GM21717 (cell line): ENCODE measurements at regions not wholly inside any gene's neighbourhood (a gene's known extent, or its start where the extent isn't known, plus 50 kb on each side); places are given as distances from the start of the nearest gene placed in this dataset.

Experiments used
- ATAC-seq: cut with Tn5 transposase; IDR thresholded peaks from one replicate; pipeline ENCODE4 v1.9.1; 2021; ENCODE audit warnings: mild to moderate bottlenecking, moderate library complexity; ENCODE audit not compliant: unreplicated experiment

DNA sequence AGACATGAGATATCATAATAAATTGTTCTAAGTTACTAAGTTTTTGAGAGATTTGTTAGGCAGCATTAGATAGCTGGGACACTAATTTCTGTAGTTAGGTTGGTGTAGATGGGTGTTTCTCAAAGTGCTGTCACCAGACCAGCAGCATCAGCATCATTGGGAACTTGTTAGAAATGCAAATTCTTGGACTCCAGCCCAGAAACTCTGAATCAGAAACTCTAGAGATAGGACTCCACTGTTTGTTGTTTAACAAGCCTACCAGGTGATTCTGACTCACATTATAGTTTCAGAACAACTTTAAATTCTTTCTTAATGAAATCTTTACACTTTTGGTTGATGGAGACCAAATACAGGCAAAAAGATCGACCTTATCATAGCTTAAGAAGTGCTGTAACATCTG lies 173.7 kb downstream of the PABPC4L start:
- ATAC-seq: no peak

DNA sequence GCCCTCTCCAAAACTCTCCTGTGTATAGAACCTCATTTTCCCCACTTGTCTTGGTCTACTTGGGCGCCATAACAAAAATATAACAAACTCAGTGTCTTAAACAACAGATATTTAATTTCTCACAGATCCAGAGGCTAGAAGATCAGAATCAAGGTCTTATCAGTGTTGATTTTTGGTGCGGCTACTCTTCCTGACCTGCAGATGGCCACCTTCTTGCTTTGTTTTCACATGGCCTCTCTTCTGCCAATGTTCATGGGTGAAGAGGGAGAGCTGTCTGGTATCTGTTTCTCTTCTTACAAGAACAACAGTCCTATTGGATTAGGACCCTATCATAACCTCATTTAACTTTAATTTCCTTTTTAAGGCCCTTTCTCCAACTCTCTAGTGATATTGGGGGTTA lies 177.3 kb downstream of the PABPC4L start:
- ATAC-seq: no peak

DNA sequence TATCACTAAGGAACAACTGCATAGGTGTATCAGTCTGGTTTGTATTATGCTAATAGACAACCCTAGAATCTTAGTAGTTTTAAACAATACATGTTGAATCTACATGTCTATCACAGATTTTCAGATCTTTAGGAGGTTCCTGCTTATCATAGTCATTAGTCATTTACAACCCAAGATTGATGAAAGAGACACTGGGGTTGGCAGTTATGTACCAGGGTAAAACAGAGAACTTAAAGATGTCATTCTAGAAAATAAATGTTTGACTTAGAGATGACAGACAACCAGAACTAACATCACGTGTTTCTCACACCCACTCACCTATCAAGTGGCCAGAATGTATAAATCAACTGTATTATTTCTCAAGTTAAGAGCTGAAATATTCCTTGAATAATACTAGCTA lies 181.9 kb downstream of the PABPC4L start:
- no peak for ATAC-seq

DNA sequence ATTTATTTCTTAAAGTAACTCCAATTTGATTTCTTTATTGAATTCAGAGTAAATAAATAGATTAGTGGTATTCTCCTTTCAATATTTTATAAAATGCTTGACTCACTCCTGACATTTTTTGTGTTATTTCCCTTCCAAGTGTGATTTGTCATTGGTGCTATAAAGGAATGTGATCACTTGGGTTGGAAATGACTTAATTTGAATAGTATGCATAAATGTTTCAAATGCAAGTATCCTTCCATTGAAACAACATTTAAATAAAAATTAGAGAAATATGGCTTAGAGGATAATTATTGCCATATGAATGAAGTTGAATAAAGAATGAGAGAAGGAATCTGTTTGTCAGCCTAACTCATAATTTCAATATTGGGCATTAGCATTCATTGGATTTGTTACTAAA lies 182.7 kb downstream of the PABPC4L start:
- no peak for ATAC-seq

DNA sequence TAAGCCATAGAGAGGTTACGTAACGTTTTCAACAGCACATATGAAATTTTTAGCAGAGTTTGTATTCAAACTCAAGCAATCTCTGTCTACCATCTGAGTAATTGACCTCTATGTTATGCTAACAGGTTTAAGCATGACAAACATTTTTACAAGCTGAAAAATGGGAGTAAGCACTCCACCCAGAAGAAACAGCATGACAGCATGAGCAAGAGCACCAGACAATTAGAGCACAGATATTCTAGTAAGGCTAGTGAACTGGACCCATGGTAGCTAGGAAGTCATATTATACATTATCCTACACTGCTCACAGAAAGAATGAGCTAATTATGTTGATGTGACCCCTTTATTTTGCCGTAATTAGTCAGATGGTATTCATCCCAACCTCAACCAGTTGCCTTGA lies 200.5 kb downstream of the PABPC4L start:
- no peak for ATAC-seq

DNA sequence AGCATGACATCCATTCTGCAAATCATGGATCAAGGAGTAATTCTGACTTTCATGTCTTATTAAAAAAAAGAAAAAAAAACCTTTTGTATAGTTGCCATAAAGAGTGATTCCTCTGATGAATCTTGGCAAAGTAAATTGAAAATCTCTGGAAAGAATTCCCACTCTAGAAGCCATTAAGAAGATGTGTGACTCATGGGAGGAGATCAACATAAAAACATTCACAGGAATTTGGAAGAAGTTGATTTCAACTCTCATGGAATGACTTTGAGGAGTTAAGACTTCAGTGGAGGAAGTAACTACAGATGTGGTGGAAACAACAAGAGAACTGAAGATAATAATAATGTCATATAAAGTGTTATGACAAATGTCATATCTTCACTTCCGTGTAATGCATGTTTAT lies 204.2 kb downstream of the PABPC4L start:
- no peak for ATAC-seq

DNA sequence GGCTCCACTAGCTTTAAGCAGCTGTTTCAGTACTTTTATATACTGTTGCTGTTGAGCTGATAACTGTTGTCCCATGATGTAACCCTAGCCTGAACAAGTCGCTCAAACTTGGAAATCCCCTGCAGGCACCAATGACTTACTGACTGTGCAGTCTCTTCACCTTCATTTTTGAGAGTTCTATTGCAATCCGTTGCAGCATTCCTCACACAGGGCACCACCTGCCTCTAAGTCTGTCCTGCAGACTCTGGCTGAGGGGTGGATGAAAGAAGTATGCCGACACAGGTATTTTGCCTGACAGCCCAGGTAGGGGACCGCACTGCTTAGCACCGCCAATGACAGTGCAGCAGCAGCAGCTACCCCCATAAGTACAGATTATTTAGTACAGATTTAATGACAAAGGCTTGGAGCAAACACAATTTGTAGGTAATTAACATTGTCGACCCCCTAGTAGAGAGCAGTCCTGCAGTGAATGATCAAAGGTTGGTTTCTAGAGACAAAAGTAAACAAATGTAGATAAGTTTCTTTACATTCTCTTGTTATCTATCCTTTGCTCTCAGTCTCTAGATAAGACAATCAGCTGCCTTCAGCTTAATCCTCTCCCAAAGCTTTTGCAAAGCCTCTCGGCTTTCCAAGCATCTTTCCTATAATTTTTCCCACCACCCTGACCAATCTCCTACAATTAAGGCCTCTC lies 205.0 kb downstream of the PABPC4L start:
- no peak for ATAC-seq

DNA sequence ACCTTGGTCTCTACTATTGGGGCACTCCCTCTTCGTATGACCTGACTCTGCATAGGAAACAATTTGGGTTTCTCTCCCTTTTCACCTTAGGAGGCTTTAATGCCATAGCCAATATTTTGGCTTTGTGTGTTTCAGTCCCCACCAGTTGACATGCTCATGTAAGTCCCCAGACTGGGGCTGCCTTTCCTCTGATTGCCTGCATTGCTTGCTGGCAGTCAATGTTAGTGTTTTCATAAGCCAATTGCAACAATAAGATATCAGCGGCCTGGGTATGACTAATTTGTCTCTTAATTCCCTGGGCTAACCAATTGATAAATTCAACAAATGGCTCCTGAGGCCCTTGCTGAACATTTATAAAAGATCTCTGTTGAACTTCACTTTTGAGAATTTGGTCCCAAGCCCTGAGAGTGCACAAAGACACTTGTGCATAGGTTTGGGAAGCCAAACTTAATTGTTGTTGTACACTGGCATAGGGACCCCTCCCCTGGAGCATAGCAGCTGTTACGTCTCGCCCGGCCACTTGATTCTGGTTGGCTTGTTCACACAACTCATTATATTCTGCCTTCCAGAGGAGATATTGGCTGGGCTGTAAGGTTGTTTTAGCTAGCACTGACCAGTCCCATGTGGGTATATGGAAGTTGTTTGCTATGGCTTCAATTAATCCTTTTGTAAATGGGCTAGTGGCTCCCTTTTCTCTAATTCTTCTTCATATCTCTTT lies 206.2 kb downstream of the PABPC4L start:
- ATAC-seq: no peak

DNA sequence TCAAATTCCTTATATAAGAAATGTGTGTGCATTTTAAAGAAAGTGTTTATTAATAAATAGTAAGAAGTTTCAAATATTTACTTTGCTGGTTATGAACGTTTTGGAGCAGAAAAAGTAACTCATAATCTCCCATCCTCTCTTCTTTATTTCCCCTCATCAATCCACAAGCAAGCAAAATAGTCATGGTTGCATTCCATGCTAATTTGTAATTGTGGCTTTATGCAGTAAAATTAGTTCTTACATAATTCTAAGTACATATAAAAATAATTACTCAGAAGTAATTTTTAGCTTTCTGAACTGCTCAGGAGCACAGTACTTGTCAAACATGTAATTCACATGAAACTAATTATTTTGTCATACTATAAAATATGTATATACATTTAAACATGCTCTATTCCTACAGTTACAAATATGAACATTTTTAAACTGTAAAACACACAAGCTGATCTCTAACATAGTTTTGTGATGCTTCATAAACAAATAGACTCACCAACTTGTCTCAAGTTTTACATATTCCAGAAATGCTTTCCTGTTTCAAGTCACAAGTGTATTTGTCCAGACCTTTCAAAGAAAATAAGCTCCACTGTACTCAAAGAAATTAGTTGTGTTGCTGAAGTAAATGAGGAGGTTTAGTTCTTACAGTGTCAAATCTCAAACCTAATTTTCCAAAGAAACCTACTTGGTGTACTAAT lies 218.9 kb downstream of the PABPC4L start:
- no peak for ATAC-seq

DNA sequence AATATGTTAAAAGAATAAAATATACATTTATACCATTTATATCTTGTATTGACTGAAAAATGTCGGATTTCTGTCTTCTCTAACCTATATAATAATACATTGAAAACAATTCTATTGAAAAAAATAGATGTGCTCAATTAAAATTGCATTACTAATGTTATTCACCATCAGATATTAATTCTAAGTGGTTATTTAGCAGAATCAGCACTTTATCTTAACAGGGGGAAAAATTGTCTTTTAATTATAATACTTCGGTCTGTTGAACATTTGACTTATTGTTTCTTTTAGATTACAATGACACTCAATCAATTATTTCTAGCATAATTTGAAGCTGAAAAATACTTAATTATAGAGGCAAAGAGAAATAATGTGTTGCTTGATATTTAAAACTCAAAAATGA lies 220.3 kb downstream of the PABPC4L start:
- ATAC-seq: no peak

DNA sequence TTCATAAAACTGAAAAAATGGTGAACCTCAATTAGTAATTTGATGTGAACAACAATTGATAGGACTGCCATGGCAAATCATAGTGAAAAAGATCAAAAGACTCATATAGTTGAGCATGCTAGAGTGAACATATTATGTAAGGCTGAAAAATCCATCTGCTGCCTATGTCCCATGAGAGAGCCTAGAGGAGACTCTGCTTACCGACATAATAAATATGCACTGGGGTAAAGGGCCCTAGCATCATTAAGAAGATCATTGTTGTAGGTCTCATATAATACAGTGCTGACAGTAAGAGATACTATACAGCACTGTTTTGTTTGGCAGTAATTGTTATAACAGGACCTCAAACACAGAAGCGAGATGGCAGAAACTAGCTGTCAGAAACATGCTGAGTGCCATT lies 229.0 kb downstream of the PABPC4L start:
- ATAC-seq: no peak

DNA sequence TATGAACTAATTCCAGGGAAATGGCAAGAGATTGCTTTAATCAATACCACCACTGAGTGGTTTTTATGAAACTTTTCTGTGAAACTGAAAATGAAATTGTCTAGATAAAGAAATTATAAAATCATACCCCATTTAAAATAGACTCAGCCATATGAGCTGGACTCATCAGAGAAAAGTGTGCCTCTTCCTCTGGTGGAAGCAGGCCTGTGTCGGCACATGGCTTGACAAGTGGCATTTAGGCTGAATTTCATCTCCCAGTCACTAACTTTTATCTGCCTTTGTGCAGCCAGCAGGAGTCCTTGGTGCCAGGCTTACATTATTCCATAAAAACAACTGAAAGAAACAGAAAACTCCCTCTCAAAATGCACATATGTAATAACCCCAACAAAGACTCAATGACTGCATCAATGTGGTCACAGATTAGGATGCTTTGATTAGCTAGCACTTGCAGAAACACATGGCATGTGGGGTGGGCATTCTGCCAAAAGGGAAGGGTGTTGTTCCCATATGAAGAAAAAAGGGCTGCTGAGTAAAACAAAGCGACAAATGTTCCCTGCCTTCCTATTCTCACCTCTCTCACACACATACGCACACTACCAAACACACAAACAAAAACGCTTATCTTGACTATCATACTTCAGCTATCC lies 232.3 kb downstream of the PABPC4L start:
- no peak for ATAC-seq

DNA sequence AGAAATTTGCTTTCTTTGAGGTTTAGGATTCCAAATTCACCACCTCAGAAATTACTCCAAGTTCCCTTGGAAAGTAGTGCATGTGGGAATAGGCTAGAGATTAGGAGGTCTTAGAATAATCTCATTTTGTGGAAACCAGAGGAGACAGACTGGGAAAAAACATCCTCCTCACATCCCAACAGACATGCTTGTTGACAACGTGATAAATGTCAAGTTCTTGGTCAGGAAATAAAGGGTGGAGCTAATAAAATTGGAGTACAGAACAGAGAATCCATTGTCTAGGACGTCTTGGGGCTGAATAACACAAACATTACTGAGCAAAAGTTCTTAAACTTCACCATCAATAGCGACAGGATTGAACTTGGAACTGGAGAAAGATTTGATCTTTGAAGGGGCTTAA lies 233.4 kb downstream of the PABPC4L start:
- no peak for ATAC-seq

DNA sequence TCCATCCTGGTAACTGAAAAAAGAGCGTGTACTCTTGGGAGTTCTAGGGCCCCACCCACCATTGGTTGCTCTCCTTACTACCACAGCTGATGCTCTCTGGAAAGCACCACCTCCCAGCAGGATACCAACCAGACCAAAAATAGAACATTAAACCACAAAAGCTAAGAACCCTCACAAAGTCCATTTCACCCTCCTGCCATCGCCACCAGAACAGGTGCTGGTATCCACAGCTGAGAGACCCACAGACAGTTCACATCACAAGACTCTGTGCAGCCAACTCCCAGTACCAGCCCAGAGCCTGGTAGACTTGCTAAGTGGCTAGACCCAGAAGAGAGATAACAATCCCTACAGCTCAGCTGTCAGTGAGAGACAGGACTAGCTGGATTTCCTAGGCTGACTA lies 240.6 kb downstream of the PABPC4L start:
- no peak for ATAC-seq

DNA sequence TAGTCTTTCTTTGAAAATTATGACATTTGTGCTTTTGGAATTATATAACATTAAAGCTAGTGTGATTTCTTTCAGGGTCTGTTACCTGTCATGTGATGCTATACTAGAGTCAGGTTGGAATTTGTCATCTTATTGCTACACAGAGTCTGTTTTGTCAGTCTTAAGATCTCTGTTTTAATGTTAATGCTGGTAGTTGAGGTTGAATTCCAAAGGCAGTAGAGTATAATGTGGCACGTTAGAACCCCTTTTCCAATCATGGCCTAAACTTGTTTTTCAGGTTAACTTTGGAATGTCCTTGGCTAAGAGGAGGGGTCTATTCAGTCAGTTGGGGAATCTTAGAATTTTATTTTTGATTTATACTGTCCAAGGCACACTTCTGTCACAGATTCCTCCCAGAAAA lies 258.5 kb downstream of the PABPC4L start:
- ATAC-seq: no peak

DNA sequence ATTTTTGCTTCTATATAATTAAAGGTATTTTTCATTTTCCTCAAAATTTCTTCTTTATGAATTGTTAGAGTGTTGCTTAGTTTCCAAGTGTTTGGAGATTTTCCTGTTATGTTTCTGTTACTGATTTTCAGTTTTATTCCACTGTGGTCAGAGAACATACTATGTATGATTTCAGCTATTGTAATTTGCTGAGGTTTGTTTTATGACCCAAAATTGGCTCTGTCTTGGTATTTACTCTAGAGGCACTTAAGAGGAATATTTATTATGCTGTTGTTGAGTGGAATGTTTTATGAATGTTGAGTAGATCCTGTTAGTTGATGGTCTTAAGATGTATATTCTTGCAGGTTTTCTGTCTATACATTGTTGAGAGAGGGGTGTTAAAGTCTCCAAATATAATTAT lies 263.5 kb downstream of the PABPC4L start:
- no peak for ATAC-seq

DNA sequence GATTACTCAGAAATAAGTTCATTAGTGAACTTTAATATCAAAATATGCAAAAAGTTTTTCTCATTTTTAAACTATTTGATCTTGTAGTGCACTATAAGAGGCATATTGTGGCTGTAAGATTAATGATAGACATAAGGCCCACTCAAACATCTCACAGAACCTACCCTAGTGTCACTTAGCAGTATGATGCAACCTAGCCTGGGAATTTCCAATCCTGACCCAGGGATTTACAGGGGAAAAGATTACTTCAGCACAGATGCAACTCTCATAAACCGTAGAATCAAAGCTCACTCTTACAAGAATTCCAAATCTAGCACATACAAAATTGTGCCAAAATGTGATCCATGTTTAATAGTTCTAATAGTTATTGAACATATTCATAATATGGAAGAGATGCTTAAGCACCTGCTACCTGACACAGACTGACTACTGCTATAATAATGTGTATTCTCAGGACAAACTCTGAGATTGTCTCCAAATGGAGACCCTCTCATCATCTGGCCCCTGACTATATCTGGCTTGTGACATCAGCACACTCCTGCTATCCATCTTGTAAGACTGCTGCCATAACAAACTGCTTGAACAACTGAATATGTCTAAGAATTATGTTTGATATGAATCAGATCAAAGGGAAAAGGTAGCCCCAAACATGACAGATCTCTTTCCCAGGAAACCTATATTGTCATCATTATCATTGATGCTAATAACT lies 271.9 kb downstream of the PABPC4L start:
- no peak for ATAC-seq

DNA sequence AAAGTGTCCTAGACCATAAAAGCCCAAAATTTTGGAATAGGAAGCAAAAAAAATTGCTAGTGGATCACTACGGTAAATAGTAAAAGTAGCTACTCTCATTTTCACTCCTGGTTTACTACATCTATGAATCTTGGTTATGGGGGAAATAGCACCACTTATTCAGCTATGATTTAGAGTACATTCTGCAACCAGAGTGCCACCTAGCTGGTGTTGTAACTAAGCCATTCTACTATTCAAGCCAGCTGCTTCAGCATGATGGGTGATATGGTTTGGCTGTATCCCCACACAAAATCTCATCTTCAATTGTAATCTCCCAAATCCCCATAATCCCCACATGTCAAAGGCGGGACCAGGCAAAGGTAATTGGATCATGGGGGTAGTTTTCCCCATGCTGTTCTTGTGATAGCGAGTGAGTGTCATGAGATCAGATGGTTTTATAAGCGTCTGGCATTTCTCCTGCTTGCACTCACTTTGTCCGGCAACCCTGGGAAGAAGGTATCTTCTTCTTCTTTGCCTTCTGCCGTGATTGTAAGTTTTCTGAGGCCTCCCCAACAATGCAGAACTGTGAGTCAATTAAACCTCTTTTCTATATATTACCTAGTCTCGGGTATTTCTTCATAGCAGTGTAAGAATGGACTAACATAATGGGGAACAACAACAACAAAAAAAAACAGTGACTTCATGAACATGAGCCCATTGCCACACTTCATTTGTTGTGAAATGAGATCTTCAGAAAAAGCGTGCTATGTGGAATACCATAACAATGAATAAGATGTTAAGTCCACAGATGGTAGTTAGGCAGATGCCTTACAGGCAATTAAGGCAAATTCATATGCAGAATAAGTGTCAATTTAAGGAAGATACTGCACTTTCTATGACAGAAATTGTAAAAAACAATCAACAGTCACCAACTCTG lies 280.1 kb downstream of the PABPC4L start:
- ATAC-seq: no peak

DNA sequence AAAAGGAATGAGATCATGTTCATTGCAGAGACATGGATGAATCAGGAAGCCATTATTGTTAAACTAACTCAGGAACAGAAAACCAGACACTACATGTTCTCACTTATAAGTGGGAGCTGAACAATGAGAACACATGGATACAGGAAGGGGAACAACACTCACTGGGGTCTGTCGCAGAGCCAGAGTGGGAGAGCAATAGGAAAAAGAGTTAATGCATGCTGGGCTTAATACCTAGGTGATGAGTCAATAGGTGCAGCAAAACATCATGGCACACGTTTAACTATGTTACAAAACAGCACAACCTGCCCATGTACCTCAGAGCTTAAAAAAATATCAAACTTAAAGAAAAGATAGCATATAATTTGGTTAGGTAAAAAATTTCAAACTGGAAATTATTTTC lies 281.4 kb downstream of the PABPC4L start:
- no peak for ATAC-seq

DNA sequence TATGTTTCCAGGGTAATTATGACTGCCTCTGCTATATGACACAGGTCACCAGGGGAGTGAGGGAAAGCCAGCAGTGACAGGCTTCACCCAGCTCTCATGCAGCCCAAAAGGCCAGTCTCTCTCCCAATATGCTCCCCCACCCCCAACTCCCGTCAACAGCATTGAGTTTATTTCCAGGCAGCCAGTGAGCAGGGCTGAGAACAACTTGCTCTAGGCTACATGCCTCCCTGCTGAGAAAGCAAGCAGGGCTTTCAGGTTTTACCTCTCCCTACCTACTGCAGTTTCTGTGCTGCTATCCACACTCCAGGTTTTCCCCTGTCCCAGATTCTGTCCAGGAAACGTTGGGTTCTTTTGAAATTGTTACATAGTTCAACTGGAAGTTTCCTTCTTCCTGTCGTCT lies 291.4 kb downstream of the PABPC4L start:
- ATAC-seq: no peak
